ENCODE measurements at regions not wholly inside any gene's neighbourhood (a gene's known extent, or its start where the extent isn't known, plus 50 kb on each side); places are given as distances from the start of the nearest gene placed in this dataset.

DNA sequence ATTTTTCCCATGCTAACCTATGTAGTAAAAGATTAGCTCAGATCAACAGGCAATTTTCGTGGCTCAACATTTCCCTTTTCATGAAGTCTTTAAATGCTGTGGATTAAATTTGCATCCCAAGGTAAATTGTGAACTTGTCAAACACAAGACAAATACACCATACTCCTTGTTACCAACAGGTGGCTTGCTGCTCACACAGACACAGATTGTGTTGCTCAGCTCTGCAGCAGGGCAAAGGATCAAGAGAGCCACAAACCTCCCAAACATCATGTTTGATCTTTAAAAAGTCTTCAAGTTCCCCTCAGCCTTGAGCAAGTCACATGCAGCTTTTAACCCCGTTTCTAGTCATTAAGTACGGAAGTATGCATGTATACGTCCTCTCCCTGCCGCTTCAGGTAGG is 119.6 kb upstream of the CNTNAP4 start:
- Histone ChIP-seq H3K36me3 (ENCODE audit: insufficient read depth, low read length) (no peaks in the 10 kb centered on the region), H3K9me3 (ENCODE audit: insufficient read depth, low read depth, low read length) (no peaks in the 10 kb centered on the region)

DNA sequence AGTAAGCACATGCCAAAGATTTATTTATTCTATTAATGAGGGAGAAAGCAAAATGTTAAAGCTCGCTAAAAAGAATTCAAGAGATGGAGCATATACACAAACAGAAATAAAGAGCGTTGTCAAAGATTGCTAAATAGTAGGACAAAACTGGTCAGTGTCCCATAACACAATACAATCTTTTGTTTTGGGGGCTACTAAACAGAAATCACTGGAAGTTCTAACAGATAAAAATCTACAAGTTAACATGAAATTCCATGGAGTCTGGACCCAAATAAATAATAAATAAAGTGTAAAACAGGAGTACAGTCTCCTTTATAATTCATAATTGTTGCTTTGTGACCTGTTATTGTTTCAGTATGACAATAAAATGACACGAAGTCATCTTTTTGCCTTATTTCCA is 115.2 kb upstream of the CNTNAP4 start:
- Histone ChIP-seq H3K4me2 (ENCODE audit: low read depth, low read length, poor library complexity, severe bottlenecking) (no peak overlapping the region), H3K4me3 (ENCODE audit: low read length, poor library complexity, severe bottlenecking) (no peak overlapping the region), H4K20me1 (ENCODE audit: insufficient read depth, low read length, poor library complexity, severe bottlenecking) (no peaks in the 10 kb centered on the region), H2AFZ (ENCODE audit: low read length) (no peak overlapping the region), H3K36me3 (ENCODE audit: insufficient read depth, low read length) (no peaks in the 10 kb centered on the region), H3K4me1 (ENCODE audit: insufficient read depth, low read length, poor library complexity, severe bottlenecking) (no peaks in the 10 kb centered on the region), H3K9me2 (replicated peaks; ENCODE audit: low read depth, low read length) (no peaks in the 10 kb centered on the region), H3F3A (ENCODE audit: low read depth) (no peaks in the 10 kb centered on the region), H3K9ac (ENCODE audit: low read depth, low read length, poor library complexity, severe bottlenecking) (no peak overlapping the region), H3K27me3 (ENCODE audit: insufficient read depth, low read length, poor library complexity, severe bottlenecking) (no peaks in the 10 kb centered on the region), H3K9me3 (ENCODE audit: insufficient read depth, low read depth, low read length) (no peaks in the 10 kb centered on the region), H3K79me2 (ENCODE audit: insufficient read depth, low read length) (no peaks in the 10 kb centered on the region)
- no peak for TF ChIP-seq EZH2phosphoT487 (IDR thresholded peaks at IDR 0.05; ENCODE audit: borderline replicate concordance)
- TF ChIP-seq, protein P1, sequence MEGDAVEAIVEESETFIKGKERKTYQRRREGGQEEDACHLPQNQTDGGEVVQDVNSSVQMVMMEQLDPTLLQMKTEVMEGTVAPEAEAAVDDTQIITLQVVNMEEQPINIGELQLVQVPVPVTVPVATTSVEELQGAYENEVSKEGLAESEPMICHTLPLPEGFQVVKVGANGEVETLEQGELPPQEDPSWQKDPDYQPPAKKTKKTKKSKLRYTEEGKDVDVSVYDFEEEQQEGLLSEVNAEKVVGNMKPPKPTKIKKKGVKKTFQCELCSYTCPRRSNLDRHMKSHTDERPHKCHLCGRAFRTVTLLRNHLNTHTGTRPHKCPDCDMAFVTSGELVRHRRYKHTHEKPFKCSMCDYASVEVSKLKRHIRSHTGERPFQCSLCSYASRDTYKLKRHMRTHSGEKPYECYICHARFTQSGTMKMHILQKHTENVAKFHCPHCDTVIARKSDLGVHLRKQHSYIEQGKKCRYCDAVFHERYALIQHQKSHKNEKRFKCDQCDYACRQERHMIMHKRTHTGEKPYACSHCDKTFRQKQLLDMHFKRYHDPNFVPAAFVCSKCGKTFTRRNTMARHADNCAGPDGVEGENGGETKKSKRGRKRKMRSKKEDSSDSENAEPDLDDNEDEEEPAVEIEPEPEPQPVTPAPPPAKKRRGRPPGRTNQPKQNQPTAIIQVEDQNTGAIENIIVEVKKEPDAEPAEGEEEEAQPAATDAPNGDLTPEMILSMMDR (conservative IDR thresholded peaks at IDR 0.05; ENCODE audit: low read length), result no peak

More for the DNA sequence above, 119.6 kb upstream of the CNTNAP4 start:
- H3K4me1 ChIP-seq (ENCODE audit: insufficient read depth, low read length, poor library complexity, severe bottlenecking), result no peaks in the 10 kb centered on the region
- H3K4me3 ChIP-seq (ENCODE audit: low read length, poor library complexity, severe bottlenecking), result no peak overlapping the region
- no peaks in the 10 kb centered on the region for H3K9me2 ChIP-seq (replicated peaks; ENCODE audit: low read depth, low read length)
- no peak overlapping the region for H3K4me2 ChIP-seq (ENCODE audit: low read depth, low read length, poor library complexity, severe bottlenecking)
- no peaks in the 10 kb centered on the region for H4K20me1 ChIP-seq (ENCODE audit: insufficient read depth, low read length, poor library complexity, severe bottlenecking)
- no peak overlapping the region for H3K9ac ChIP-seq (ENCODE audit: low read depth, low read length, poor library complexity, severe bottlenecking)
- H3F3A ChIP-seq (ENCODE audit: low read depth), result no peaks in the 10 kb centered on the region
- H3K27me3 ChIP-seq (ENCODE audit: insufficient read depth, low read length, poor library complexity, severe bottlenecking), result no peaks in the 10 kb centered on the region
- no peak for TF ChIP-seq EZH2phosphoT487 (IDR thresholded peaks at IDR 0.05; ENCODE audit: borderline replicate concordance)
- TF ChIP-seq, protein P1 (conservative IDR thresholded peaks at IDR 0.05; ENCODE audit: low read length), result no peak
- H2AFZ ChIP-seq (ENCODE audit: low read length), result no peak overlapping the region
- no peaks in the 10 kb centered on the region for H3K79me2 ChIP-seq (ENCODE audit: insufficient read depth, low read length)

DNA sequence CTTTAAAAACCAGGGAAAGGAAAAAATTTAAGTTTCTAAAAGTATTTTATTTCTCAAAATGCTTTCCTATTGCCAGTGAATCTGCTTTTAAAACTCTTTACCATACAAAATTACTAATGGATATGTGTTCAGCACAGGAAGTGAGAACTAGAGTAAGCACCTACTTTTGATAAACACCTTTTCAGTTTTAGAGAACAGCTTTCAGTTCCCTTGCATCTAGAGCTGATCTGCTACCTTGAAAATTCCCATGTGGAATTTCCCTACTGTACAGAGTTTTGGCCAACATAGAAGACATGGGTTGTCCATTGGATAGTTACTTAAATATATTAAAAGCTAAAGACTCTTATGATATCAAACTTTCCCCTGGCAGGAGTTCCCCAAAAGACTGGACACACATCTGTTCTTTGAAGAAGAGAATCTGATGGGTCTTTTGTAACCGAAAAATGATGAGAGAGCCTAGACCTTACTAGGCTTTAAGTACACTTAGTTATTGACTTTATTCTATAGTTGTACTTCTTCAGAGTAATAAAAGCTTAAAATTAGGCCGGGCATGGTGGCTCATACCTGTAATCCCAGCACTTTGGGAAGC is 112.1 kb upstream of the CNTNAP4 start:
- Histone ChIP-seq H3K36me3 (ENCODE audit: insufficient read depth, low read length) (no peaks in the 10 kb centered on the region), H3F3A (ENCODE audit: low read depth) (no peaks in the 10 kb centered on the region), H3K9me3 (ENCODE audit: insufficient read depth, low read depth, low read length) (no peaks in the 10 kb centered on the region), H3K4me2 (ENCODE audit: low read depth, low read length, poor library complexity, severe bottlenecking) (no peak overlapping the region), H3K79me2 (ENCODE audit: insufficient read depth, low read length) (no peaks in the 10 kb centered on the region), H2AFZ (ENCODE audit: low read length) (no peak overlapping the region), H4K20me1 (ENCODE audit: insufficient read depth, low read length, poor library complexity, severe bottlenecking) (no peaks in the 10 kb centered on the region), H3K4me1 (ENCODE audit: insufficient read depth, low read length, poor library complexity, severe bottlenecking) (no peaks in the 10 kb centered on the region), H3K27me3 (ENCODE audit: insufficient read depth, low read length, poor library complexity, severe bottlenecking) (no peaks in the 10 kb centered on the region), H3K4me3 (ENCODE audit: low read length, poor library complexity, severe bottlenecking) (no peak overlapping the region), H3K9ac (ENCODE audit: low read depth, low read length, poor library complexity, severe bottlenecking) (no peak overlapping the region), H3K9me2 (replicated peaks; ENCODE audit: low read depth, low read length) (no peaks in the 10 kb centered on the region)
- TF ChIP-seq, protein P1 (conservative IDR thresholded peaks at IDR 0.05; ENCODE audit: low read length), result no peak
- TF ChIP-seq EZH2phosphoT487 (IDR thresholded peaks at IDR 0.05; ENCODE audit: borderline replicate concordance), result no peak

Measured in Loucy (cell line).